Stimulated activated CD4-positive, alpha-beta T cell treated with anti-CD3 and anti-CD28 coated beads, Interleukin-2, amount 100 ng/mL, for 4 hours (primary cell): ENCODE measurements at regions not wholly inside any gene's neighbourhood (a gene's known extent, or its start where the extent isn't known, plus 50 kb on each side); places are given as distances from the start of the nearest gene placed in this dataset.

Experiments used
- DNase-seq: peaks from one replicate; pipeline ENCODE4 v3.0.0-alpha.2; 2020; ENCODE audit warnings: low read depth

- no peak for DNase-seq
These were observed 856.4 kb upstream of the ALCAM start for GRCh38 chr3:104510131-104510849.

DNA sequence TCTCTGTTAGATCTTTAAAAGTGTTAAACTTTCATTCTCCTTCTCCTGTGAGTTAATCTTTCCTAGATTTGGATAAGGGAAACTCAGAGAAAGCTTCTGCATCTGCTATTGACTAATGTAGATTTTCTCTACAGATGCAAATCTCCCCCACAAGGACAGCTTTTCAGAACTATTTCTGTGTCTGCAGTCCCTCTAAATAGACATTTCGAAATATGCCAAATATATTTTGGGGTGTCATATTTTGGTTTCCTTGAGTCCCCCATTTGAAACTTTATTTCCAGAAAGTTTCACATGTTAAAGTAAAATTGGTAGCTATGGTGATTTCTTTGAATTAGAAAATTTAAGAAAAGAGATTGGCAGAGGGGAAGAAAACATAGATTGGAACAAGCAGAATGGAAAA is 852.3 kb upstream of the ALCAM start:
- DNase-seq: no peak

- no peak for DNase-seq
These were observed 851.9 kb upstream of the ALCAM start for GRCh38 chr3:104514776-104515175.

GRCh38 chr3:104519068-104519467 is 847.6 kb upstream of the ALCAM start:
- no peak for DNase-seq

DNA sequence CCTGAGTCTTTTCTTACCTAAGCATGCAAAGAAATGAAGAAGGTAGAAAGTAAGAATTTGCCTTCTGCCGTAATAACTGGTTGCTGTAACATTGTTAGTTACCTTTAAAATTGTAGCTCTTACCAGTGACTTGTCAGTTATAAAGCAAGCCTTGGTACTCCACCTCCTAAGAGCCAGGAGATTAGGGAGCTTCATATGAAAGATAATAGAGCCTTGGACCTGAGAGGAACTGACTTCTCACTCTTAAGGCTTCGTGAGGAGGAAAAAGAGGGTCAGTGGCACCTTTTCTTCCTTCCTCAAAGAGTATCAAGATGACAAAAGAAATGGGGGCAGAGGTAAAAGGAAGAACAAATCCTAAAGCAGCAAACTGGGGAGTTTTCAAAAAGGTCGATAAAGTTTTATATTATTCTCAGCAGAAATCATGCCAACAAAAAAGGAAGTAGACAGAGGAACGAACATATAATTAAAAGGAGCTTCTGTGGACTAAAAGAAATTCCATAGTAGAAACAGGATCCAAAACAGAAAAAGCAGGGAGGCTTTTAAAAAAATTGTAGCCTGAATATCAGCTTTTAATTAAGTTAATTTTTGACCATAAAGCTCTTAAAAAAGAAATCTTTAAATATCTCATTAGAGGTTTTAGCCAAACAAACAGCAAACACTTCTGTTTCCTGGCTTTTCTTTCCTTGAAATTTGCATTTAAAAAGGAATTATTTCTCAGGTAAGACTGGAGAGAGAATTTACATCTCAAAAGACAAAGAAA is 847.1 kb upstream of the ALCAM start:
- DNase-seq: no peak

DNA sequence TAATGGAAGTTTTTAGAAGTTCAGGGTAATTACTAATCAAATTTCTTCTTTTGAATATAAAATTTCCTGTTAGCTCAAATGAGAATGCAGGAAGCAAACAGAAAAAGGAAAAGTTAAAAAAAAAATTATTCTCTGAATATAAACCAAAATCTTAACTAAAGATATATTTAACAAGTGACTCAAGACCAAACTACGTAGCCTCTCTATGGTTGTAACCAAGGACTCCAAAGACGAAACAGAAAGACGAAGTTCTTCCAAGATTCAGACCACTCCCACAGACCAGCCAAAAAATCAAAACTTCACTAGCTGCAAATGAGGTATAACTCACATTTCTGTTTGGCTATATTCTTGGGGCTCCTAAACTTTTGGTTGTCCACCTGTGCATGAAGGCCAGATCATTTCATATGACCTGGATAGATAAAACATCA is 846.5 kb upstream of the ALCAM start:
- no peak for DNase-seq

GRCh38 chr3:104521606-104522336 is 844.9 kb upstream of the ALCAM start:
- DNase-seq: no peak

- no peak for DNase-seq
These were observed 843.6 kb upstream of the ALCAM start for GRCh38 chr3:104523136-104523535.

GRCh38 chr3:104526901-104527401 is 839.8 kb upstream of the ALCAM start:
- DNase-seq: no peak

- no peak for DNase-seq
These were observed 835.8 kb upstream of the ALCAM start for GRCh38 chr3:104530934-104531333.

- DNase-seq: no peak
These were observed 830.0 kb upstream of the ALCAM start for GRCh38 chr3:104536715-104537114.

DNA sequence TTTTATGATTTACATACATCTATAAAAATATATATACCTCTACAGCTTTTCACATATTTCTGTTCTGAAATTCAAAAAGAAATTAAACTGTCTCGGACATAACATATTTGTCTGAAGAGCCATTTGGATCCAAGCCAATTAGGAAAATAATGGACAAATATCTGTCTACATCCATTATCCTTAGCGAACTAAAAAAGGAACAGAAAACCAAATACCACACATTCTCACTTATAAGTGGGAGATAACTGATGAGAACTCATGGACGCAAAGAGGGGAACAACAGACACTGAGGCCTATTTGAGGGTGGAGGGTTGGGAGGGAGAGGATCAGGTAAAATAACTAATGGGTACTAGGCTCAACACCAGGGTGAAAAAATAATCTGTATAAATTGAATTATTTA is 829.4 kb upstream of the ALCAM start:
- DNase-seq: no peak

GRCh38 chr3:104546301-104546700 is 820.4 kb upstream of the ALCAM start:
- DNase-seq: no peak

- no peak for DNase-seq
These were observed 819.7 kb upstream of the ALCAM start for GRCh38 chr3:104547031-104547430.

GRCh38 chr3:104548401-104548800 is 818.3 kb upstream of the ALCAM start:
- DNase-seq: no peak

GRCh38 chr3:104549099-104549714 is 817.5 kb upstream of the ALCAM start:
- DNase-seq: no peak

- no peak for DNase-seq
These were observed 813.6 kb upstream of the ALCAM start for GRCh38 chr3:104553121-104553520.

GRCh38 chr3:104554425-104554824 is 812.3 kb upstream of the ALCAM start:
- DNase-seq: no peak

DNA sequence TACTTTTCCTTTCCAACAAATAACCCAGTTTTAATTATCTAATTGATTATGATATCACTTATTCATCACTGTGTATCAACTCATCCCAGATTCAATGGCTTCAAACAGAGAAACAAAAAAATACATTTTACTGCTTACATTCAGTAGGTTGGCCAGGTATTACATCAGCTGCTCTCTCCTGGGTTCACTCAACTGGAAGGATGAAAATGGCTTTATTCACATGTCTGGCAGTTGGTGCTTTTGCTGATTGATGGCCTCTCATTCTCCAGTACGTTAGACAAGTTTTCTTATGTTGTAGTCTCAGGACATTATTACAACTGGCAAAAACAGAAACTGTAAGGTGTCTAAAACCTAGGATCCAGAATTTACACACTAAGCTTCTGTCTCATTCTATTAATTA is 811.0 kb upstream of the ALCAM start:
- DNase-seq: no peak

- DNase-seq: no peak
These were observed 810.2 kb upstream of the ALCAM start for GRCh38 chr3:104556372-104557078.

- no peak for DNase-seq
These were observed 805.4 kb upstream of the ALCAM start for GRCh38 chr3:104561324-104561723.
